Lung (tissue), 11 donors: ENCODE measurements at regions not wholly inside any gene's neighbourhood (a gene's known extent, or its start where the extent isn't known, plus 50 kb on each side); places are given as distances from the start of the nearest gene placed in this dataset.

Experiments used
- ATAC-seq: fragments of 200-7000 bp; cut with Tn5 transposase; one replicate; pipeline ENCODE4 v1.9.1; 2020; ENCODE audit warnings: moderate number of reproducible peaks; ENCODE audit not compliant: insufficient read depth, low FRiP score
- DNase-seq, 3 donors: peaks; one replicate each; pipeline ENCODE4 v3.0.0-alpha.2; 2013 to 2017
- H3K27ac ChIP-seq, 2 donors: one replicate each; pipeline ENCODE4 v1.5.1; 2013; ENCODE audit warnings: mild to moderate bottlenecking in 2 of 2, moderate library complexity in 2 of 2, control low read depth in 1 of 2, inconsistent platforms in 1 of 2, low read depth in 1 of 2, low read length in 1 of 2
- H3K27me3 ChIP-seq, 3 donors: one replicate each; pipeline ENCODE4 v1.5.1; 2013; ENCODE audit warnings: low read length in 2 of 3; ENCODE audit not compliant: control insufficient read depth in 3 of 3, insufficient read depth in 3 of 3
- H3K36me3 ChIP-seq, 4 donors: one replicate each; pipeline ENCODE4 v1.5.1; 2013; ENCODE audit warnings: low read length in 4 of 4, mild to moderate bottlenecking in 1 of 4, moderate library complexity in 1 of 4; ENCODE audit not compliant: control insufficient read depth in 4 of 4, insufficient read depth in 4 of 4
- H3K4me1 ChIP-seq, 5 donors: one replicate each; pipeline ENCODE4 v1.5.1; 2013; ENCODE audit warnings: low read length in 5 of 5, mild to moderate bottlenecking in 2 of 5, moderate library complexity in 1 of 5; ENCODE audit not compliant: control insufficient read depth in 5 of 5, insufficient read depth in 5 of 5
- H3K4me3 ChIP-seq: one replicate; pipeline ENCODE4 v1.5.1; 2013; ENCODE audit warnings: mild to moderate bottlenecking, control low read depth, moderate library complexity
- H3K9ac ChIP-seq, 2 donors: one replicate each; pipeline ENCODE4 v1.5.1; 2013; ENCODE audit warnings: low read length in 2 of 2, control low read depth in 1 of 2; ENCODE audit not compliant: insufficient read depth in 1 of 2
- H3K9me3 ChIP-seq, 4 donors: one replicate each; pipeline ENCODE4 v1.5.1; 2013; ENCODE audit warnings: low read length in 3 of 4, mild to moderate bottlenecking in 1 of 4, moderate library complexity in 1 of 4; ENCODE audit not compliant: control insufficient read depth in 4 of 4, insufficient read depth in 3 of 4
- CTCF ChIP-seq: IDR thresholded peaks from 2 replicates; pipeline ENCODE4 v1.5.1; 2012; ENCODE audit warnings: mild to moderate bottlenecking; ENCODE audit errors: control extremely low read depth, extremely low read depth
- whole genome bisulfite sequencing, 2 donors: extraction: QIAGEN DNeasy Blood & Tissue Kit; methylation state at CpG; one replicate each; pipeline ENCODE4 v1.1.7; 2013; 5-methylcytosine and 5-hydroxymethylcytosine counted together
- donor health status: control.
- donor health status: control.
- donor health status: Bipolar disorder and iron deficiency.
- donor health status: healthy.
- donor health status: DM: yes; HTN: yes; CAD: no.

DNA sequence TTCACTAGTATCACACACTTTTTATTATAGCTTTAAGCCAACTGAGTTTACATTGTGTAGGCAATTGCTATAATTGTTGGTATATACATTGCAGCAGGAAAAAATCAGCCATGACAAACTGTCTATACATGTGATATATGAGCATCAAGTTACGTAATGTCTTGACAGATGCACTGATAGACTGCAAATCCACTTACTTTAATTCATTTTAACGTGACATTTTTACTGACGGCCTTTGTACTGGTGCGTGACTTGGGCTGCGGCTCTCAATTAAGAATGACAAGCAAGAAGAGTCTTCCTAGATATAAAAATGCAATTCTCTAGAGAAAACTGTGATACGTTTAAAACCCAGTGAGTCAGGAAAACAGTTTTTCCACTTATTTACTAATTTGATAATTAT is 143.8 kb downstream of the ACTRT1 start:
- no peaks in the 10 kb centered on the region for H3K4me1 ChIP-seq
- DNase-seq: no peak
- TF ChIP-seq CTCF: no peak
- no peaks in the 10 kb centered on the region for H3K36me3 ChIP-seq
- WGBS, 2 donors: 78 to 90% methylated on average over 6 of the region's 6 CpGs
- H3K9me3 ChIP-seq: no peaks in the 10 kb centered on the region
- no peaks in the 10 kb centered on the region for H3K27me3 ChIP-seq
- no peak overlapping the region for H3K4me3 ChIP-seq
- no peak overlapping the region for H3K9ac ChIP-seq
- no peak overlapping the region for H3K27ac ChIP-seq
- no peak for ATAC-seq

DNA sequence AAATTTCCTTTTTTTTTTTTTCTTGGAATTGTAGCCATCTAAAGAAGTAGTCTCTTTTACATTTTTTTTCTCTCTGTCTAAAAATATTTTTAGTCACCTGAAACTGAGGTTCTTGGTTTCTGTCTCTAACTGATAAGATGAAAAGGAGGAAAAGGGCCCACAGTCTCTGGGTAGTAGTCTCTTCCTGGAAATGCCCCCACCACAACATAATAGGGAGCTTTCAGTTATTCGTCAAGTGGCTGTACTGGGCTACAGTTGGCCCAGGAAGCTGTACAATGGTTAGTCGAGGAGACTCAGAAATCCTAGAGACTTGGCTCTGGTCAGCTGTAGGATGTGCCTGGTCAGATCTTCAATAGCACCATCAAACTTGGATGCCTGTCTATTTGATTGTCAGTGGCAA is 163.4 kb downstream of the ACTRT1 start:
- no peak overlapping the region for H3K27ac ChIP-seq
- peaks cover 0 to 3% (median 0%) of the 10 kb centered on the region in 4 donors for H3K9me3 ChIP-seq
- no peaks in the 10 kb centered on the region for H3K4me1 ChIP-seq
- 0 to 50% methylated on average over 2 of the region's 2 CpGs for WGBS, 2 donors
- TF ChIP-seq CTCF: no peak
- H3K36me3 ChIP-seq: no peaks in the 10 kb centered on the region
- DNase-seq: no peak
- no peak overlapping the region for H3K9ac ChIP-seq
- H3K27me3 ChIP-seq: no peaks in the 10 kb centered on the region
- H3K4me3 ChIP-seq: no peak overlapping the region
- no peak for ATAC-seq

- DNase-seq (no peak), ATAC-seq (no peak)
- WGBS, 2 donors: 69 to 83% methylated on average over 5 of the region's 5 CpGs
- Histone ChIP-seq H3K9me3 (no peaks in the 10 kb centered on the region), H3K27ac (no peak overlapping the region), H3K9ac (no peak overlapping the region), H3K4me3 (no peak overlapping the region), H3K4me1 (no peaks in the 10 kb centered on the region), H3K27me3 (no peaks in the 10 kb centered on the region), H3K36me3 (no peaks in the 10 kb centered on the region)
- no peak for TF ChIP-seq CTCF
These were observed 167.3 kb downstream of the ACTRT1 start for GRCh38 chrX:127884921-127885320.

DNA sequence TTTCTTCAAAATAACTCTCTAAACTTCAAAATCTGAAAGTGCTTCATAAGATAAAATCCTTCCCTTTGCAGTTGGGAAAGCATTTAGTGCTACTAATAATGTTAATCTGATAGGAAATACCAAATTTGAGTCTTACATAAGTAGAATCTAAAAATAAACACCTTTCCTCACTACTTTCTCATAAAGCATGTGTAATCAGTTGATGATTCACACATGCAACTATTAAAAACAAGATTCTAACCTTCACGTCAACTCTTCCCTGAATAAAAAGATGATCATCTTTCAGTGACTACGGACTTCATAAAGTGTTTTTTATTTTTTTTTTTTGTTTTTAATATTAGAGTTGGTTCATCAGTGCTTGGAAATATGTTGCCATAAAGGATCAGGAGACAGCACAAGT is 172.6 kb downstream of the ACTRT1 start:
- Histone ChIP-seq H3K36me3 (no peaks in the 10 kb centered on the region), H3K9ac (no peak overlapping the region), H3K4me1 (no peaks in the 10 kb centered on the region), H3K27ac (no peak overlapping the region), H3K4me3 (no peak overlapping the region), H3K27me3 (no peaks in the 10 kb centered on the region), H3K9me3 (no peaks in the 10 kb centered on the region)
- no peak for ATAC-seq
- WGBS, 2 donors: 79 to 91% methylated on average over 2 of the region's 2 CpGs
- no peak for TF ChIP-seq CTCF
- no peak for DNase-seq
